GM12874 (cell line): ENCODE measurements at regions not wholly inside any gene's neighbourhood (a gene's known extent, or its start where the extent isn't known, plus 50 kb on each side); places are given as distances from the start of the nearest gene placed in this dataset.

Experiments used
- CTCF ChIP-seq: IDR thresholded peaks from 2 replicates; pipeline ENCODE4 v1.5.1; 2011; ENCODE audit warnings: low read depth, mild to moderate bottlenecking, control low read depth, low read length, moderate library complexity; ENCODE audit not compliant: insufficient read depth

GRCh38 chr9:13737885-13738284 is 458.4 kb upstream of the MPDZ start:
- TF ChIP-seq CTCF: no peak

GRCh38 chr9:13735181-13735580 is 455.7 kb upstream of the MPDZ start:
- TF ChIP-seq CTCF: no peak

DNA sequence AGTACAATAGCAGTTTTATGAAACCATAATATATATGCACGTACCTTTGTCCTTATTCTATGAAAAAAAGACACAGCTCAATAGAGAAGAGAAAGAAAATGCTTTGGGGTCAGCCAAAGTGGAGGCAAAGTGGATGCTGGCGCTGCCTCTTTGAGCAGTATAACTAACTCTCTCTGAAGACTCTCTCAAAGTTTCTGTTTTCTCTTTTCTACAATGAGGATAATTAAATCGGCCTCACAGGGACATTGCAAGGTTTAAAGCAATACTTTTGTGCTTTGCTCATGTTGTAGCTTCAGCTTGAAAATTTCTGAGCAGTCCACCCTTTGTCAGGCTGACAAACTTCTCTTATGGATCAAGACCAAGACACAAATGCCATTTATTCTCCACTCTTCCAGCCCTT is 455.1 kb upstream of the MPDZ start:
- TF ChIP-seq CTCF: no peak

DNA sequence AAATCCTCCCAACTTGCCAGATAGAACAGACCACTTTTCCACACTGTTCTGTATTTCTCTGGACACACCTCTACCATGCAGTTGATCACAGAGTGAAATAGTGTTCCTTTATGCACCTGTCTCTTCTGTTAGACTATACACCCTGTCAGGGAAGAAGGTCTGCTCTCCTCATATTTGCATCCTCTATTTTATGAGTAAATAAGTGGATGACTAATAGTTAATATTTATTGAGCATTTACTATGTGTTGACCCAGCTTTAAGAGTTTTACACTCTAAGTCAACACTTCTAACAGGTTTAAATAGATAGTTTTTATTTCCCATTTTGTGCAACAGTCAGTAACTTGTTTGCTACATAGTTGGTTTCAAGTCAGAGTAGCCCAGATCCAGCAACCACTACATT is 452.8 kb upstream of the MPDZ start:
- no peak for TF ChIP-seq CTCF

GRCh38 chr9:13731637-13732036 is 452.1 kb upstream of the MPDZ start:
- TF ChIP-seq CTCF: no peak

GRCh38 chr9:13729955-13730354 is 450.5 kb upstream of the MPDZ start:
- TF ChIP-seq CTCF: no peak

DNA sequence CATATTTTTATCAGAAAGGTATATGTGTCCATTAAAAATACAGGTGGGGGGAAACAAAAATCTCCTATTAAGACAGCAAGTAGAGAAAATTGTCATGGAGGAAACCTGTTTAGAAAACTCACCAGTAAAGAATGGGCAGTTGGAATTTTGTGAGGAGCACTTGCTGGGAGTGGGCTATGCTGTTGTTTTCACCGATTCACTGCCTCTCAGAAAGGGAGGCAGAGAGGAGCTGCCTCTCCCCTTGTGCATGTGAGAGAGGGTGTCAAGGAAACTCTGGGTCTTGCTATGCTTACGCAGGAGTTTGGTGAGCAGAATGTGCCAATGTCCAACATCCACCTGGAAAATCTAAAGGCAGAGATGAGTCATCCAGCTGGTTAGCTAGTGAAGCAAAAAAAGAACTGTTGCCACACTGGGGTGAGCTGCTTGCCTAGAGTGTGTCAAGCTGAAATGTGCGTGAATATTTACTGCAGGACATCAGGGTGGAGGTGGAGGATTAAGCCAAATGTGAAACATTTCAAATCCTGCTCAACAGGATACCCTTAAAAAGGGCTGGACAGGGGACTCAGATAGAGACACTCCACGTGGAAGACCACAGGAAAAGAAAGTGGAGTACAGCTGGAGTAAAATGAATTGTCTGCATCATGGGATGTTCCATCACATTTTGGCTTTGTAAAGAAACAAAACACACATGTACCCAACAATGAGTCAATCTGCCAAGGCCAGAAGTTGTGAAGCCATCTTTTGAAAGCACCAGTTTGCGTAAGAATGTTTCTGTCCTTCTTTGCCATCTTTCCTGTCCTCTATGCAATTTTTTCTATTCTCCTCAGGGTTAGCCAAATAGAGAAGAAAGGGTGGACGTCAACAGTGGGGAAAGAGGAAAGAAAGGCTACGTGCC is 449.7 kb upstream of the MPDZ start:
- no peak for TF ChIP-seq CTCF
